ENCODE measurements at regions not wholly inside any gene's neighbourhood (a gene's known extent, or its start where the extent isn't known, plus 50 kb on each side); places are given as distances from the start of the nearest gene placed in this dataset.

GRCh38 chr1:239436286-239436685 is 49.9 kb downstream of the CHRM3 start:
- DNase-seq = no peak
- Mint-ChIP-seq H3K4me1 (ENCODE audit: low read depth, unreplicated experiment) (no peaks in the 10 kb centered on the region), H3K36me3 (ENCODE audit: insufficient read depth, unreplicated experiment) (no peaks in the 10 kb centered on the region), H3K4me3 (ENCODE audit: low read depth, unreplicated experiment) (no peak overlapping the region), H3K27me3 (ENCODE audit: unreplicated experiment) (no peaks in the 10 kb centered on the region), H3K9me3 (ENCODE audit: low read depth, unreplicated experiment) (peaks cover 8% of the 10 kb centered on the region), H3K27ac (ENCODE audit: unreplicated experiment) (no peak overlapping the region)
- CTCF ChIA-PET = no interaction called here
- TF ChIP-seq CTCF (IDR thresholded peaks at IDR 0.05; ENCODE audit: unreplicated experiment) = no peak
- intact Hi-C loops (cut with micrococcal nuclease; ENCODE audit: unreplicated experiment) = no loop called here
- BruUV-seq (replicated peaks) = no TSS peak

- BruUV-seq (replicated peaks) = no TSS peak
- H3K9me3 Mint-ChIP-seq (ENCODE audit: low read depth, unreplicated experiment) = peaks cover 8% of the 10 kb centered on the region
- CTCF ChIA-PET = no interaction called here
- no peaks in the 10 kb centered on the region for H3K36me3 Mint-ChIP-seq (ENCODE audit: insufficient read depth, unreplicated experiment)
- H3K27ac Mint-ChIP-seq (ENCODE audit: unreplicated experiment) = no peak overlapping the region
- no peaks in the 10 kb centered on the region for H3K27me3 Mint-ChIP-seq (ENCODE audit: unreplicated experiment)
- H3K4me1 Mint-ChIP-seq (ENCODE audit: low read depth, unreplicated experiment) = no peaks in the 10 kb centered on the region
- no peak overlapping the region for H3K4me3 Mint-ChIP-seq (ENCODE audit: low read depth, unreplicated experiment)
- no peak for DNase-seq
- intact Hi-C loops (cut with micrococcal nuclease; ENCODE audit: unreplicated experiment) = no loop called here
- TF ChIP-seq CTCF (IDR thresholded peaks at IDR 0.05; ENCODE audit: unreplicated experiment) = no peak
These were observed 51.5 kb downstream of the CHRM3 start for GRCh38 chr1:239437822-239438221.

GRCh38 chr1:239438891-239439290 is 52.5 kb downstream of the CHRM3 start:
- Mint-ChIP-seq H3K4me1 (ENCODE audit: low read depth, unreplicated experiment) (no peaks in the 10 kb centered on the region), H3K4me3 (ENCODE audit: low read depth, unreplicated experiment) (no peak overlapping the region), H3K9me3 (ENCODE audit: low read depth, unreplicated experiment) (peaks cover 8% of the 10 kb centered on the region), H3K27me3 (ENCODE audit: unreplicated experiment) (no peaks in the 10 kb centered on the region), H3K36me3 (ENCODE audit: insufficient read depth, unreplicated experiment) (no peaks in the 10 kb centered on the region), H3K27ac (ENCODE audit: unreplicated experiment) (no peak overlapping the region)
- no TSS peak for BruUV-seq (replicated peaks)
- no peak for DNase-seq
- intact Hi-C loops (cut with micrococcal nuclease; ENCODE audit: unreplicated experiment) = no loop called here
- TF ChIP-seq CTCF (IDR thresholded peaks at IDR 0.05; ENCODE audit: unreplicated experiment) = no peak
- CTCF ChIA-PET = no interaction called here

GRCh38 chr1:239443361-239443760 is 57.0 kb downstream of the CHRM3 start:
- no TSS peak for BruUV-seq (replicated peaks)
- intact Hi-C loops (cut with micrococcal nuclease; ENCODE audit: unreplicated experiment) = no loop called here
- no peak overlapping the region for H3K4me3 Mint-ChIP-seq (ENCODE audit: low read depth, unreplicated experiment)
- H3K9me3 Mint-ChIP-seq (ENCODE audit: low read depth, unreplicated experiment) = peaks cover 11% of the 10 kb centered on the region
- no peak for DNase-seq
- H3K36me3 Mint-ChIP-seq (ENCODE audit: insufficient read depth, unreplicated experiment) = no peaks in the 10 kb centered on the region
- H3K27me3 Mint-ChIP-seq (ENCODE audit: unreplicated experiment) = no peaks in the 10 kb centered on the region
- H3K4me1 Mint-ChIP-seq (ENCODE audit: low read depth, unreplicated experiment) = no peaks in the 10 kb centered on the region
- no peak for TF ChIP-seq CTCF (IDR thresholded peaks at IDR 0.05; ENCODE audit: unreplicated experiment)
- H3K27ac Mint-ChIP-seq (ENCODE audit: unreplicated experiment) = no peak overlapping the region
- CTCF ChIA-PET = no interaction called here

DNA sequence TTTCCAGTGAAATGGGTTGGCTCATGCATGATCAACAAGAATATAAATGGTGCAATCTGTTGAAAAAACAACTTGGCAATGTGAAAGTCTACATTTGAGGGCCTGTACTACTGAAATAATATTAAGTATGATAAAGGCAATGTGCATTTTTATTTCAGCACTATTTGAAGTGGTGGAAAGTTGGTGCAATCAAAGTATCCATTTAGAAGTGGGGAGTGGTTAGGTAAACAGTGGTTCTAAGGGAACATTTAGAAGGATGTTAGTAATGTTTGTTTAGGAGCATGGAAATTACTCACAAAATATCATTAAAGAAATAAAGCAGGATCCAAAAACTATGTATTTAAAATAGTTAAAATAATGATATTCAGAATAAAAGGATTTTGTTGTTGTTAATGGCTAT is 60.2 kb downstream of the CHRM3 start:
- no peak for TF ChIP-seq CTCF (IDR thresholded peaks at IDR 0.05; ENCODE audit: unreplicated experiment)
- H3K4me1 Mint-ChIP-seq (ENCODE audit: low read depth, unreplicated experiment) = no peaks in the 10 kb centered on the region
- BruUV-seq (replicated peaks) = no TSS peak

More for the DNA sequence above, 60.2 kb downstream of the CHRM3 start:
- H3K36me3 Mint-ChIP-seq (ENCODE audit: insufficient read depth, unreplicated experiment) = no peaks in the 10 kb centered on the region
- intact Hi-C loops (cut with micrococcal nuclease; ENCODE audit: unreplicated experiment) = no loop called here
- H3K27ac Mint-ChIP-seq (ENCODE audit: unreplicated experiment) = no peak overlapping the region
- no peak for DNase-seq
- H3K27me3 Mint-ChIP-seq (ENCODE audit: unreplicated experiment) = no peaks in the 10 kb centered on the region
- H3K9me3 Mint-ChIP-seq (ENCODE audit: low read depth, unreplicated experiment) = peaks cover 5% of the 10 kb centered on the region
- H3K4me3 Mint-ChIP-seq (ENCODE audit: low read depth, unreplicated experiment) = no peak overlapping the region
- CTCF ChIA-PET = no interaction called here
